ENCODE measurements at regions not wholly inside any gene's neighbourhood (a gene's known extent, or its start where the extent isn't known, plus 50 kb on each side); places are given as distances from the start of the nearest gene placed in this dataset.

- Histone ChIP-seq H3K27me3 (ENCODE audit: insufficient read depth in 3 of 3, low read length in 2 of 3) (no peaks in the 10 kb centered on the region), H3K4me3 (no peak overlapping the region), H3K4me1 (peaks cover 10% of the 10 kb centered on the region), H3K36me3 (ENCODE audit: insufficient read depth in 1 of 2, low read depth in 1 of 2) (no peaks in the 10 kb centered on the region), H3K27ac (no peak overlapping the region), H3K9me3 (no peaks in the 10 kb centered on the region)
- intact Hi-C loops (cut with DNase I), result no loop called here
- no peak for ATAC-seq
- TF ChIP-seq CTCF (IDR thresholded peaks at IDR 0.05), result no peak
- WGBS, 3 donors, result 60 to 68% (median 67%) methylated on average over 2 of the region's 2 CpGs
- no peak for DNase-seq
Observed at GRCh38 chr1:114262337-114262736, 108.7 kb upstream of the SYT6 start.

GRCh38 chr1:114260805-114261484 is 107.3 kb upstream of the SYT6 start:
- Histone ChIP-seq H3K9me3 (no peaks in the 10 kb centered on the region), H3K4me3 (no peak overlapping the region), H3K36me3 (ENCODE audit: insufficient read depth in 1 of 2, low read depth in 1 of 2) (no peaks in the 10 kb centered on the region), H3K4me1 (peaks cover 10% of the 10 kb centered on the region), H3K27me3 (ENCODE audit: insufficient read depth in 3 of 3, low read length in 2 of 3) (no peaks in the 10 kb centered on the region), H3K27ac (no peak overlapping the region)
- no peak for DNase-seq
- no peak for TF ChIP-seq CTCF (IDR thresholded peaks at IDR 0.05)
- 35 to 46% (median 36%) methylated on average over 6 of the region's 6 CpGs for WGBS, 3 donors
- intact Hi-C loops (cut with DNase I), result no loop called here
- ATAC-seq, result peak in 3 of 4 donors; percentile 76 to 81 (median 76)

- WGBS, 3 donors, result 25% methylated on average over 2 of the region's 2 CpGs
- Histone ChIP-seq H3K27ac (no peak overlapping the region), H3K4me1 (peaks cover 10% of the 10 kb centered on the region), H3K36me3 (ENCODE audit: insufficient read depth in 1 of 2, low read depth in 1 of 2) (no peaks in the 10 kb centered on the region), H3K4me3 (no peak overlapping the region), H3K9me3 (no peaks in the 10 kb centered on the region), H3K27me3 (ENCODE audit: insufficient read depth in 3 of 3, low read length in 2 of 3) (no peaks in the 10 kb centered on the region)
- ATAC-seq, result peak in 2 of 4 donors; percentile 64 to 78
- no peak for TF ChIP-seq CTCF (IDR thresholded peaks at IDR 0.05)
- intact Hi-C loops (cut with DNase I), result no loop called here
- no peak for DNase-seq
Observed at GRCh38 chr1:114259511-114260160, 106.0 kb upstream of the SYT6 start.

GRCh38 chr1:114258633-114259032 is 105.0 kb upstream of the SYT6 start:
- Histone ChIP-seq H3K4me1 (peaks cover 10% of the 10 kb centered on the region), H3K27me3 (ENCODE audit: insufficient read depth in 3 of 3, low read length in 2 of 3) (no peaks in the 10 kb centered on the region), H3K4me3 (no peak overlapping the region), H3K36me3 (ENCODE audit: insufficient read depth in 1 of 2, low read depth in 1 of 2) (no peaks in the 10 kb centered on the region), H3K27ac (no peak overlapping the region), H3K9me3 (no peaks in the 10 kb centered on the region)
- DNase-seq (no peak), ATAC-seq (peak in 1 of 4 donors; percentile 11)
- TF ChIP-seq CTCF (IDR thresholded peaks at IDR 0.05), result no peak
- intact Hi-C loops (cut with DNase I), result no loop called here
- WGBS, 3 donors, result 67 to 76% (median 75%) methylated on average over 4 of the region's 4 CpGs
